Posterior vena cava (tissue), 2 donors: ENCODE measurements at regions not wholly inside any gene's neighbourhood (a gene's known extent, or its start where the extent isn't known, plus 50 kb on each side); places are given as distances from the start of the nearest gene placed in this dataset.
"Not testable (repeated sequence)": the region's sequence is repeated elsewhere in the genome, so short reads cannot be mapped to it uniquely, and the experiment has no call there.

Source experiments
- DNase-seq: peaks from one replicate; pipeline ENCODE4 v3.0.0-alpha.2; 2020; ENCODE audit warnings: low spot score
- intact Hi-C, 2 donors: fragments of 100-400 bp; cut with DNase I; formaldehyde crosslinking; loops; one replicate each; pipeline versions ENCODE4 v1.14.1 to v1.14.2; 2022 to 2023
- donor health status: DM: yes; HTN: yes; CAD: no.
- donor health status: DM: yes; HTN: yes; CAD: no.

DNA sequence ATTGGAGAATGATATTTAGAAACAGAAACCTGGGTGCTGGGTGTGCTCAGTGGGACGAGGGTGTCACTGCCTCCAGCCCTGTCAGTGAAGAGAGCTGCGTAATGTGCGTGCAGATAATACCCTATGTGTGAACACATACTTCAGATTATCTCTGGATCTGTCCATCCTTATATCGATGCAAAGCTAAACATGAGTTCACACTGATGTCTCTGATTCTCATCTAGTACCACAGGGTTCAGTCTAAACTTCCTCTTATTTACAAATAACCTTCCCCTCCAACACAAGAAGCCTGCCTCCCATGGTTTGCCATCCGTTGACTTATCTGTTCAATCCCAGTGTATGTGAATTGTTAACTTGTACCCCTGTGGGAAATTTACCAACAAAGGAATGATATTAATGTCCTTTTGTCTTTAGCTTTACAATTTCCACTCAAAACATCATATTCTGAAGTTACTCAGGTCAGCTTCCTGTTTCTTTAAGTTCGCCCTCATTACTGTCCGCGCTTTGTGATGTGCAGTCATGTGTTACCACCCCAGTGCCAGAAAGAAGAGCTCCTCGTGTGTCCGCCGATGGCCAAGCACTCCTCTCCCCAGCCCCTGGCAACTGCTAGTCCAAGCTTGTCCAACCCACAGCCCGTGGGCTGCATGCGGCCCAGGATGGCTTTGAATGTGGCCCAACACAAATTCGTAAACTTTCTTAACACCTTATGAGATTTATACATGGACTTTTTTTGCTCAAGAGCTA is 108.2 kb downstream of the RTP5 start:
- DNase-seq: peak; percentile 9
- intact Hi-C loops: no loop called here

DNA sequence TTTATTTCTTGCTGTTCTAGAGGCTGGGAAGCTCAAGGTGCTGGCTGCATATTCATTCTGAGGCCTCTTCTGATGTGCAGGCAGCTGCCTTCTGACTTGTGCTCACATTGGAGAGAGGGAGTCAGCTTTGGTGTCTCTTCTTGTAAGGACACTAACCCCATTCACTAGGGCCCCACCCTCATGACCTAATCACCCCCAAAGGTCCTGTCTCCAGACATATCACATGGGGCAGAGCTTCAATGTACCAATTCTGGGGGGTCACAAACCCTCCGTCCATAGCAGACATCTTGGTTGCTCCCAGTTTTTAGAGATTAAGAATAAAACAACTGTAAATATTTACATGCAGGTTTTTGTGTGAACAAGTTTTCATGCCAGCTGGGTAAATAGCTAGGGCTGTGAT is 109.1 kb downstream of the RTP5 start:
- intact Hi-C loops: no loop called here

DNA sequence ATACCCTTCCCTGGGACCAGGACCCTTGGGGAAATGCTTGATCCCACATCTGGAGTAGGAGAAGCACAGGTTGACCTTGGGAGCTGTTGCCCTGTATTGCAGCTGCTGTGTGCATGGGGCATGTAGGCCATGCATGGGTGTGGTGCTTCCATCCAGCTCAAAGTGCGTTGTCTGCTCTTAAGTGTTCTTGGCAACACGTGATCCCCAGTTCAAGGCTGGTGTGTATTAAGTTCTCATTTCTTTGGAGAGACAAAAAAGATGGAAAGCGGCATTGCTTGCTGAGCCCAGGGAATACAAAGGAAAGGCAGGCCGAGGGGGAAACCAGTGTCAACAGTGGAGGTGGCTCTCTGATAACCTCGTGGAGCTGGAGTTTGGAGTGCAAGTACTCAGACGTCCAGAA is 110.7 kb downstream of the RTP5 start:
- DNase-seq: no peak
- intact Hi-C loops: no loop called here

More for the DNA sequence above, 109.1 kb downstream of the RTP5 start:
- no peak for DNase-seq

DNA sequence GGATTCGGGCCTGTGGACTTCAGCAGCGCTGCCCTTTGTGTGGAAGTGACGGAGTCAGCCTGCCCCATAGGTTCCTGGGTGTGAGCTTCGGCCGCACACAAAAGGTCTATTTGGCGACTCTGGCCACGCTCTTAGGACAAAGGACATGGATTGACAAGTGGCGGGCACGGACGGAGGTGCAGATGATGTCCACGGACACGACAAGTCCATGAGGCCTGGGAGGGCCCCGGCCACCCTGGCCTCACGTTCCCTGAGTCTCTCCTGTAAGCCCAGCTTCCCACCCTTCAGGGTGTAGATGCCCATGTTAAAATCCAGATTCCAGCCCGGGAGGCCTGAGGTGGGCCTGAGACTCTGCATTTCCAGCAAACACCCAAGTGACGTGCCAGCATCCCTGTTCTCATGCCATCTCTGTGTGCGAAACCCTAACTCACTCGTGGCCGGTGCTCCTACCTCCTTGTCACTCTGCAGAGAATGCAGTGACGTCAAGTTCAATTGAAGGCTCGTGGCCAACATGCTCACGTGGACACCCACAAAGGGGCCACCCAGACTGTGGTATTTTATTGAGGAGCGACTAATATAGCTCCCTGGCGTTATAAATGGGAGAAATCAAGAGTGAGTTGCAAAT is 111.7 kb downstream of the RTP5 start:
- no peak for DNase-seq
- intact Hi-C loops: no loop called here

DNA sequence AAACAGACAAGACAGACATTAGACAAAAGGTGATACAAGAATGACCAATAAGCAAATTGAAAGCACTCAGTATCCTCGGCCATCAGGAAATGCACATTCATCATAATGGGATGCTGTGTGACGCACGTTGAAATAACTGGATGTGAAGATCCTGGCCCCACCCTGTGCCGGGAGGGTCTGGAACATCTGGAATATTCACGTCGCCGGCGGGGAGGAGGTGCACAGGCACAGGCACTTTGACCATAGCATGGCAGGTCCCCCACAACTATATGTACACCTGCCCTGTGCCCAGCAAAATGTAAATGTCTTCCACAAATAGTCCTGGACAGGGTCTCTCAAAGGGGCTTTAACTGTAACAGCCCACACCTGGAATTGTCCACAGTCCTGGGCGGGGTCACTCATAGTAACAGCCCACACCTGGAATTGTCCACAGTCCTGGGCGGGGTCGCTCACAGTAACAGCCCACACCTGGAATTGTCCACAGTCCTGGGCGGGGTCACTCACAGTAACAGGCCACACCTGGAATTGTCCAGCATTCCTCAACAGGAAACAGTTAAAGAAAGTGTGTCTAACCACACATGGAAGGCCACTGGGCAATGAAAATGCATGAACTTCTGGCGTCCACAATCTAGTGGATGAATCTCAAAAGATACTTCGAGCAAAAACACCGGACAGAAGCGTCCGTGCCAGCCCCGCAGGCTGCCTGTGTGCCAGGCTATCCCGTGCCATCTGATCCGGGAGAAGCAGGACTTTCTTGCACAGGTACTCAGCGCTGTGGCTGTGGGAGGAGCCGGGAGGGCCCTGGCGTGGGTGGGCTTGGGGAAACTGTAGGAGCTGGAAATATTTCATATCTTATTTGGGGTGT is 113.4 kb downstream of the RTP5 start:
- intact Hi-C loops: no loop called here

DNA sequence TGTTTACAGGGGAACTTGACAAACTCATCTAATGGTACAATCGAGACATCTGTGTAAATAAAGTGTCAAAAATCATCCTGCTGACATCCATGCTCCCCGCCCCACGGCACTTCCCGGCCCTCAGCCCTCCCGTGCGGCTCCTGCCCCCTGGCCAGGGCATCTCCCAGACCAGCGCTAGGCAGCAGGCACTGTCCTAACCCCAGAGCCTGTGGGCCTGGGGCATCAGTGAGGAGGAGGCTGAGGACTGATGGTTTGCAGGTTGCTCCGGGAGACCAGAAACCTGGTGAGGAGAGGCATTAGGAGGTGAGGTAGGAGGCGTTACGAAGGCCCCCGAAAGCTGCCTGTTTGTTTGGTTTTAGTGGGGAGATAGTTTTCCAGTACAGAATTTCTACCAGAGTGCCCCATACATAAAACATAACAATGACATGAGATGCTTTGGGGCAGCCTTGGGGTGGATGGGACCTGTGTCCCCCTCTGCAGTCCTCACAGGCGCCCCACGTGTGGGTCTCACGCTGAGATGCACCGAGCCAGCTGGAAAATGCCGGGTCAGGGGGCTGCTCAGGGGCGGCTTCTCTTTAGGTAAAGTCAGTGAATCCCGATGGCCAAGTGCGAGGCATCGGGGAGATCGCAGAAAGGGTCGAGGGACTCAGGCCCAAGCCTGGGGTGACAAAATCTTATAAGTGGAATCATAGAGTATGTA is 114.2 kb downstream of the RTP5 start:
- DNase-seq: no peak

More for the DNA sequence above, 113.4 kb downstream of the RTP5 start:
- no peak for DNase-seq

DNA sequence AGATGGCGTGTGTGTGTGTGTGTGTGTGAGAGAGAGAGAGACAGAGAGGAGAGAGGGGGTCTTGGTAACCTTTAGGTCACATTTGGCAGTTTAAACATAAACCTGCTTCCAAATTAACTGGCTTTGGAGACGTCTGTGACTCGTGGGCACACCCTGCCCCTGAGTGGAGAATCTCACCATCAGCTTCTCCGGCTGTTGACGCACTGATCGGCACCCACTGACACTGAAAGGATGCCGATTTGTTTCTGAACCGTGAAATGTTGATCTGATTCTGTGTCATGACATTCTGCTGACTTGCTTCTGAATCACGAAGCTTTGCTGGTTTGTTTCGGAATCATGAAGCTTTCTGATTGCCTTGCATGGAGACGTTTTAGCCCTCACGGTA is 114.7 kb downstream of the RTP5 start:
- intact Hi-C loops: no loop called here
- DNase-seq: no peak

More for the DNA sequence above, 114.2 kb downstream of the RTP5 start:
- intact Hi-C loops: no loop called here

DNA sequence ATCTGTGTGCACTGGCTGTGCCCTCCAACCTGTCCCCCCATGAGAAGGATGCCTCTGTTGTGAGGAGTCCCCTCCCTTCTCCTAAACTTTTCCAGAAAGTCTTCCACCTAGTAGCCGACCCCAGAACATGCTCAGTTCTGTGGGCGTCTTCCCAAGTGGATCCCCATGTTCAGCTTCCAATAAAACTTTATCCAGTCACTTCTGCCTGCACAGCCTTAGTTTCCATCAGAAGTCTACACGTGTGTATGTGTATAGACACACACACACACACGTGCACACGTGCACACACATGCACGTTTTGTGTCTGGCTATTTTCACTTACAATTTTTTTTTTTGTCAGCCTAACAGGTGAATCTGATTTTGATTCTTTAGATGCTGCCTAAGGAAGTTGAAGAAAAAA is 115.1 kb downstream of the RTP5 start:
- no peak for DNase-seq
- intact Hi-C loops: no loop called here

DNA sequence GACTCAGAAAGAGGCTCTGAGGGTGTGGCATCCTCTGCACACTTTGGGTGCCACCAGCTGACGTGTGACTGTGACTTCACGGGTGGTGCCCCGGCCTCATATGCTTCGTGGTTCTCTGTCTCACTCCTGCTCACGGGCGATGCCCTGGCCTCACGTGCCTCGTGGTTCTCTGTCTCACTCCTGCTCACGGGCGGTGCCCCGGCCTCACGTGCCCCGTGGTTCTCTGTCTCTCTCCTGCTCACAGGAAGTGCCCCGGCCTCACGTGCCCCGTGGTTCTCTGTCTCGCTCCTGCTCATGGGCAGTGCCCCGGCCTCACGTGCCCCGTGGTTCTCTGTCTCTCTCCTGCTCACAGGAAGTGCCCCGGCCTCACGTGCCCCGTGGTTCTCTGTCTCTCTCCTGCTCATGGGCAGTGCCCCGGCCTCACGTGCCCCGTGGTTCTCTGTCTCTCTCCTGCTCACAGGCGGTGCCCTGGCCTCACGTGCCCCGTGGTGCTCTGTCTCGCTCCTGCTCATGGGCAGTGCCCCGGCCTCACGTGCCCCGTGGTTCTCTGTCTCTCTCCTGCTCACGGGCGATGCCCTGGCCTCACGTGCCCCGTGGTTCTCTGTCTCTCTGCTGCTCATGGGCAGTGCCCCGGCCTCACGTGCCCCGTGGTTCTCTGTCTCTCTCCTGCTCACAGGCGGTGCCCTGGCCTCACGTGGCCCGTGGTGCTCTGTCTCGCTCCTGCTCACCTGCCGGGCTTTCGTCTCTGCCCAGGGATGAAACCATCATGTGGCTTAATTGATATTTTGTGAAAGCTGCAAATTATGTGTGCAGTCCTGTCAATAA is 115.8 kb downstream of the RTP5 start:
- DNase-seq, intact Hi-C loops: not testable (repeated sequence)

DNA sequence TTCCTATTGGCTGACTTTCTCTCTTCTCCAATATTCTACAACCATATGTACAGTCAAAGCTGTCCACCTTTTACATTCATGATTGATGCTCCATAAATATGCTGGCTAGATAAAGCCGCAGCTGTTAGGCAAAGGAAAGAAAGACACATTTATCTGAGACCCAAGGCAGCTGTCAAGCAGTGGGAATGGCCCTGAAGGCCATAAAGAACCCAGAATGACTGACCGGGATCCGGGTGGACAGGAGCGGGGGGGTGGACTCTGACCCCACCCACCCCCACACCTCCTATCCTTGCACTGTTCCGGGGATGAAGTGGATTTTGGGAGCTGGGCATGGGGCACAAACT is 116.4 kb downstream of the RTP5 start:
- intact Hi-C loops: no loop called here
- DNase-seq: no peak

DNA sequence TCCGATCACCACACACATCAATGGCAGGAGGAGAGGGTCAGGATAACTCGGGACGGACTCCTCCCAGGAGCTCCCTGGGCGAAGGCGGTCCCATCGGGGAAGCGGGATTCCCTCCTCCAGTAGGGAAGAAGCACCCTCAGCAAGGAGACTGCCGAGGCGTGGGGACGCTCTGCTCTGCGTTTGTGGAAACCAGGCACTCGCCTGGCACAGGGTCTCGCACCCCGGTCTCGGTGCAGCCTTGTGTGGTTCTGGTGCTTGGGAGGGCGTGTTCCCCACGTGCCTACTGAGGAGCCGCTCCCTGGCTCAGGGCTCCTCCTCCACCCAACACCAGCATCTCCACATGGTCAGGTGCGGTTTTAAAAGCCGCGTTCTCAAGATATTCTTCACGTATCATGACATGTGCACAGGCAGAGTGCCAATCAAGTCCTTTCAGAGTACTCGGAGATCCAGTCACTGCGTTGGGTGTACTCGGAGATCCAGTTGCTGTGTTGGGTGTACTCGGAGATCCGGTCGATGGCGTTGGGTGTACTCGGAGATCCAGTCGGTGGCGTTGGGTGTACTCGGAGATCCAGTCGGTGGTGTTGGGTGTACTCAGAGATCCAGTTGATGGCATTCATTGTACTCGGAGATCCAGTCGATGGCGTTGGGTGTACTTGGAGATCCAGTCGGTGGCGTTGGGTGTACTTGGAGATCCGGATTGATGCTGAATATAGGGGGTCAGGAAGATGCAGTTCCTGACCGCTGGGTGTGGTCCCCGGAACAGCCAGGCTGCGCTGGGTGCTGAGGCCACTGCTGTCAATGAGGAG is 117.5 kb downstream of the RTP5 start:
- intact Hi-C loops: no loop called here
- DNase-seq: no peak

DNA sequence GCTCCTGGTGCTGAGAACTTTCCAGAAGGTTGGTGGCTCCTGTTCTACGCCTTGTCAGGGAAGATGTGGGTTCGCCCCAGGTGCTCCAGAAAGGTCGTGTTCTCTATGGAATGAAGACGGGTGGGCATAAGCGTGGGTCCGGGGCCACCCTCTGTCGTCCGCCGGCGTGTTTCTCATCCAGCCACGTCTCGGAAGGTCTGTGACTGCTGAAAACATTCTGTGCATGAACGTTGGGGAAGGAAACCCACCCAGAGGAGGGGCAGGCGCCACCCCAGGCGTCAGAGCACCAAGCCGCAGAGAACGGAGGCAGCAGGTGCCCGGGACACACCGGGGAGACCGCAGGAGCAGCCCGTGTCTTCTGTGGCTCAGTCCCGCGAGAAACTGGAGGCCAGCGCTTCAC is 118.2 kb downstream of the RTP5 start:
- intact Hi-C loops: no loop called here
- DNase-seq: no peak

DNA sequence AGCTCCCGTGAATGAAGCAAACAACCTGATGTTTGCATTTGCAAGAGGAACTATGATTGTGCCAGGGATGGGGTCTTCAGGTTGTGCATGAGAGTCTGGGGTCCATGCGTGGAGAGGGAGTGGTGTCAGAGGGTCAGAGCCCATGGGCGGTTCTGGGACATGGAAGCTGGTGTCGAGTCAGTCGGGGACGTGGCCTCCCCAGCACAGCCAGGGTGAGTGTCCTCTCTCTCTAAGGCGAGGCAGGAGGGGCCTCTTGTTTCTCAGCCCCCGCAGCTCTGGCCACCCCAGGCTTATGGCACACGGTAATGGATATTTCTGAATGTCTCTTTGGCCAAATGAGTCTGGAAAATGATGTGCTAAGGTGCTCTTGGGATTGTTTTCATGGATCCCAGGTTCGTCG is 118.6 kb downstream of the RTP5 start:
- no peak for DNase-seq
- intact Hi-C loops: no loop called here

DNA sequence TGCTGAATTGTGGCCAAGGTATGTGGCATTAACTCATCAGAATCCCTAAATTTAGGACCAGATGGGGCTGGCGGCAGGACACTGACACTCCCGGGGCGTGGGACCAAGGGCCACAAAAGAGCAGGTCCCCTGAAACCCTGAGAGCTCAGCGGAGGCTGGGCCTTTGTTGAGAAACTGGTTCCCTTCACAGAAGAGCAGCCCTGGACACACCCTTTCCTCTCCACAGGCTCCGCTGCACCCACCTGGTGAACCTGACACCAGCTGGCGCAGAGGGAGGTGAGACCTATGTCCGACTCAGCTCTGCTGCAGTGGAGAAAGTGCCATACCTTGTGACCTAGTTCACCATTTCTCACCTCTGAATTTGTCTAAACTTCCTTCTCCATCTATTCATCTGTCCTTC is 119.5 kb downstream of the RTP5 start:
- intact Hi-C loops: no loop called here
- DNase-seq: no peak

DNA sequence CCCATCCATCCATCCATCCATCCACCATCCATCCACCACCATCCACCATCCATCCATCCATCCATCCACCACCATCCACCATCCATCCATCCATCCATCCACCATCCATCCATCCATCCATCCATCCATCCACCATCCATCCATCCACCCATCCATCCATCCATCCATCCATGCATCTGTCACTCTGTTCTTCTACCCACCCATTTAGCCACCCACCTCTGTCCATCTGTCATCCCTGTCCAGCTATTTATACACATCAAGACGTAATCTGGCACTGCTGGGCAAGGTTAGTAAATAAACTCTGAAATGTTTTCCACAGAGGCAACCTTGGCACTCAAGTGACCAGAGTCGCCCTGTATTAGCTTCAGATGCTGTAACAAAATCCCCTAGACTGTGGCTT is 120.9 kb downstream of the RTP5 start:
- no peak for DNase-seq
- intact Hi-C loops: no loop called here

DNA sequence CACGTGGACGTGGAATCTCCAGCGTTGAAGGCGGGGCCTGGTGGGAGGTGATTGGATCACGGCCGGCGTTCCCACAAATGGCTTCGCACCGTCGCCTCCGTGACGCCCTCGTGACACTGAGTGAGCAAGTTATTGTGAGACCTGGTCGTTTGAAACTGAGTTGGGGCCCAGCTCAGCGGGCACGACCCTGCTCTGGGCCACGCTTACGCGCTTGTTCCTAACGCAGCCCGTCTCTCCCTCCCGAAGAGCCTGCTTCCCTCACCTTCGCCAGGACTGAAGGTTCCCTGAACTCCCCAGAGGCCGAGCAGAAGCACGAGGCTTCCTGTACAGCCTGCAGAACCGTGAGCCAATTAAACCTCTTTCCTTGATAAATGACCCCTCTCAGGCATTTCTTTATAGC is 121.8 kb downstream of the RTP5 start:
- intact Hi-C loops: no loop called here
- no peak for DNase-seq

DNA sequence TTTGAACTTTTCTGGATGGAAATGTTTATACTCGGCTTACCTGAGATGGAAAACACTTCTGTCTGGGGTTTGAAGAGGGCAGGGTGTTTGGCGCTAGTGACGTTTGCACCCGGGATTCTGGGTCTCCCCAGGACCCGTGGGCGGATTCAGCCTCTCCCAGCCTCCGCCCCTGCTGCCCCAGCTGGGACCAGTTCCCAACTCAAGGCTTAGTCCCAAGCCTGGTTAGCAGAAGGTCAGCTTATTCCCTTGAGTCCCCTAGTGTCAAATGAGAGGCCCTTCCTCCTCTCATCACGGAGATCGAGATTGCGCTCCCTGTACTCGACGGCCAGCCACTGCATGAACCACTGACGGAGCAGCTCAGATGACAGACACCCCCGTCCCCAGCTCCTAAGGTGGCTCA is 123.2 kb downstream of the RTP5 start:
- intact Hi-C loops: no loop called here
- no peak for DNase-seq

DNA sequence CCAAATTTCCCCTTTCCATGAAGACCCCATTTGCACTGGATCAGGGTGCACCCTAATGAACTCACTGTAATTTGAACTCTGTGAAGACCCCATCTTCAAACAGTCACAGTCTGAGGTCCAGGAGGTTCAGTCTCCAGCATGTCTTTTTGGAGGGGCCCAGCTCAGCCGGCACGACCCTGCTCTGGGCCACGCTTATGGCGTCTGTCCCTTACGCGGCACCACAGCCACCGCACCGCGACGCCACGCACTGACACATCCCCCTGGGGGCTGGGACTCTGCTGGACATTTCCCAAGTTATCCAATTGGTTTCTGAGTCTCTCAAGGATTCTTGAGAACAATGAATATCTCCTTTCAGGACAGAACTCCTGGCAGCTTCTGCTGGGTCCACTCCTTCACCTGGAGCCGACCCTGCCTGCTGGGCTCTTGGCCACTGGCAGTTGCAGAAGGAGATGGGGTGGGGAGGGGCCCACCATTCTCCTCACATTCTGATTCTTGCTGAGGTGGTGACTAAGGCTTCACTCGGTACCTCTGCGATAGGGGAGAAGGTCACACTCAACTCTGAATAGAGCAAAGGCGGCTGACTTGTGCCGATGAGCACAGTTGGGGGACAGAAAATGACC is 124.0 kb downstream of the RTP5 start:
- intact Hi-C loops: no loop called here
- no peak for DNase-seq
